ENCODE measurements at regions not wholly inside any gene's neighbourhood (a gene's known extent, or its start where the extent isn't known, plus 50 kb on each side); places are given as distances from the start of the nearest gene placed in this dataset.
"Not testable (repeated sequence)": the region's sequence is repeated elsewhere in the genome, so short reads cannot be mapped to it uniquely, and the experiment has no call there.

GRCh38 chr3:39671116-39671515 is 138.3 kb upstream of the MYRIP start:
- DNase-seq (ENCODE audit: low read depth), result peak; percentile 15
- H3K4me3 ChIP-seq (replicated peaks; ENCODE audit: low read depth, low read length), result no peak overlapping the region
- no peak for TF ChIP-seq CTCF (IDR thresholded peaks at IDR 0.05; ENCODE audit: low read length, missing control alignments)

GRCh38 chr3:39671600-39671999 is 137.8 kb upstream of the MYRIP start:
- TF ChIP-seq CTCF (IDR thresholded peaks at IDR 0.05; ENCODE audit: low read length, missing control alignments), result no peak
- H3K4me3 ChIP-seq (replicated peaks; ENCODE audit: low read depth, low read length), result no peak overlapping the region
- DNase-seq (ENCODE audit: low read depth), result peak; percentile 8

- H3K4me3 ChIP-seq (replicated peaks; ENCODE audit: low read depth, low read length), result no peak overlapping the region
- no peak for TF ChIP-seq CTCF (IDR thresholded peaks at IDR 0.05; ENCODE audit: low read length, missing control alignments)
- DNase-seq (ENCODE audit: low read depth), result peak; percentile 25
Observed at GRCh38 chr3:39705351-39705900, 104.0 kb upstream of the MYRIP start.

- H3K4me3 ChIP-seq (replicated peaks; ENCODE audit: low read depth, low read length), result no peak overlapping the region
- peak; percentile 69 for DNase-seq (ENCODE audit: low read depth)
- TF ChIP-seq CTCF (IDR thresholded peaks at IDR 0.05; ENCODE audit: low read length, missing control alignments), result peak; percentile 80
Observed at GRCh38 chr3:39707314-39707909, 102.0 kb upstream of the MYRIP start.

GRCh38 chr3:39712413-39713048 is 96.9 kb upstream of the MYRIP start:
- no peak for DNase-seq (ENCODE audit: low read depth)
- TF ChIP-seq CTCF (IDR thresholded peaks at IDR 0.05; ENCODE audit: low read length, missing control alignments), result no peak
- H3K4me3 ChIP-seq (replicated peaks; ENCODE audit: low read depth, low read length), result no peak overlapping the region

- DNase-seq (ENCODE audit: low read depth), result not testable (repeated sequence)
Observed at GRCh38 chr3:39713341-39713740, 96.1 kb upstream of the MYRIP start.

GRCh38 chr3:39716849-39717248 is 92.6 kb upstream of the MYRIP start:
- no peak for TF ChIP-seq CTCF (IDR thresholded peaks at IDR 0.05; ENCODE audit: low read length, missing control alignments)
- no peak for DNase-seq (ENCODE audit: low read depth)
- H3K4me3 ChIP-seq (replicated peaks; ENCODE audit: low read depth, low read length), result no peak overlapping the region

More at GRCh38 chr3:39713341-39713740, 96.1 kb upstream of the MYRIP start:
- H3K4me3 ChIP-seq (replicated peaks; ENCODE audit: low read depth, low read length), result not testable (repeated sequence)
